GM12878 (cell line): ENCODE measurements at regions not wholly inside any gene's neighbourhood (a gene's known extent, or its start where the extent isn't known, plus 50 kb on each side); places are given as distances from the start of the nearest gene placed in this dataset.
A peak's percentile ranks its signal among the peaks of the same experiment; 100 is the strongest.

Experiments used
- ATAC-seq: fragments of 200-7000 bp; cut with Tn5 transposase; 3 replicates; pipeline ENCODE4 v1.9.1; 2020; ENCODE audit warnings: mild to moderate bottlenecking, moderate library complexity
- BruUV-seq: library from RNA; stranded (reverse); fragments of 400-500 nt; replicated peaks from 2 replicates; lab custom pipeline; 2021; lab: Mats Ljungman, UMichigan
- CTCF ChIA-PET: fragments of 300-600 bp; sonication (Branson Sonifier 250); formaldehyde crosslinking; extraction: SDS; loops from one replicate; lab custom pipeline; 2021; ENCODE audit warnings: inconsistent platforms; lab: Yijun Ruan, JAX
- POLR2A ChIA-PET: fragments of 350-600 bp; formaldehyde crosslinking; extraction: SDS; loops from one replicate; lab custom pipeline; 2021; ENCODE audit warnings: inconsistent platforms; lab: Charles Lee
- RAD21 ChIA-PET: fragments of 300-600 bp; sonication (Branson Sonifier 250); formaldehyde crosslinking; loops from one replicate; lab custom pipeline; 2023; ENCODE audit warnings: antibody characterized with exemption; ENCODE audit not compliant: unreplicated experiment; lab: Charles Lee
- SMC1A ChIA-PET: fragments of 300-600 bp; sonication (Branson Sonifier 250); formaldehyde crosslinking; loops from one replicate; lab custom pipeline; 2023; ENCODE audit not compliant: unreplicated experiment, uncharacterized antibody; lab: Charles Lee
- DNase-seq: peaks from one replicate; pipeline ENCODE4 v3.0.0-alpha.2; 2011; ENCODE audit warnings: low read depth, low spot score
- FAIRE-seq: peaks from 3 replicates; lab custom pipeline; 2011; peaks lifted over from hg19 to GRCh38; lab: Jason Lieb, UNC
- H2AFZ ChIP-seq: 2 replicates; pipeline ENCODE4 v1.6.0; 2011; ENCODE audit warnings: low read depth, low read length, control low read depth; ENCODE audit not compliant: control insufficient read depth
- H3K27ac ChIP-seq: 2 replicates; pipeline ENCODE4 v1.5.1; 2011; ENCODE audit warnings: control low read depth; ENCODE audit not compliant: control insufficient read depth, insufficient read depth
- H3K27me3 ChIP-seq, 2 experiments: replicated peaks in 1 of 2; 2 replicates each; pipeline versions ENCODE4 v1.6.0 to v1.6.1; 2011; ENCODE audit warnings: low read length in 1 of 2; ENCODE audit not compliant: control insufficient read depth in 2 of 2, insufficient read depth in 2 of 2
- H3K36me3 ChIP-seq, 2 experiments: 2 replicates each; pipeline ENCODE4 v1.5.1; 2011; ENCODE audit warnings: low read length in 1 of 2; ENCODE audit not compliant: control insufficient read depth in 2 of 2, insufficient read depth in 2 of 2
- H3K4me1 ChIP-seq: 2 replicates; pipeline ENCODE4 v1.6.1; 2011; ENCODE audit warnings: mild to moderate bottlenecking, low read length, moderate library complexity, mixed read lengths; ENCODE audit not compliant: control insufficient read depth, insufficient read depth
- H3K4me2 ChIP-seq: 2 replicates; pipeline ENCODE4 v1.6.0; 2011; ENCODE audit warnings: control low read depth; ENCODE audit not compliant: control insufficient read depth, insufficient read depth
- H3K4me3 ChIP-seq: fragments of 200-600 bp; sonication (generic); 2 replicates; pipeline ENCODE4 v1.5.1; 2016
- H3K79me2 ChIP-seq: 2 replicates; pipeline ENCODE4 v1.6.0; 2011; ENCODE audit warnings: low read length; ENCODE audit not compliant: control insufficient read depth, insufficient read depth
- H3K9ac ChIP-seq: 2 replicates; pipeline ENCODE4 v1.8.0; 2011; ENCODE audit warnings: low read length, control low read depth, mixed read lengths; ENCODE audit not compliant: control insufficient read depth, insufficient read depth
- H3K9me3 ChIP-seq: replicated peaks from 3 replicates; pipeline ENCODE4 v1.5.1; 2011; ENCODE audit warnings: mild to moderate bottlenecking, low read length; ENCODE audit not compliant: control insufficient read depth, insufficient read depth
- H4K20me1 ChIP-seq: 2 replicates; pipeline ENCODE4 v1.6.0; 2011; ENCODE audit not compliant: control insufficient read depth, insufficient read depth
- EED ChIP-seq: sonication (generic); IDR thresholded peaks from 2 replicates; pipeline ENCODE4 v1.6.1; 2016; ENCODE audit warnings: antibody characterized with exemption, low read depth
- MYB ChIP-seq: fragments of 150-350 bp; IDR thresholded peaks from 2 replicates; pipeline ENCODE4 v1.6.1; 2014; ENCODE audit warnings: mild to moderate bottlenecking, low read depth, low read length, borderline replicate concordance
- MYC ChIP-seq: IDR thresholded peaks from 2 replicates; pipeline ENCODE4 v1.6.1; 2011; ENCODE audit warnings: mild to moderate bottlenecking, low read length, moderate library complexity, inconsistent platforms; ENCODE audit not compliant: insufficient read depth, insufficient replicate concordance, insufficient read length, severe bottlenecking
- NFYA ChIP-seq: IDR thresholded peaks from 2 replicates; pipeline ENCODE4 v1.6.1; 2011; ENCODE audit warnings: low read depth, mild to moderate bottlenecking, low read length, improper control_type of control experiment, borderline replicate concordance
- PAX5 ChIP-seq: IDR thresholded peaks from 2 replicates; pipeline ENCODE4 v1.6.1; 2011; ENCODE audit warnings: low read depth, low read length, borderline replicate concordance
- POLR2AphosphoS5 ChIP-seq: IDR thresholded peaks from 2 replicates; pipeline ENCODE4 v1.6.1; 2011; ENCODE audit warnings: mild to moderate bottlenecking, low read length, inconsistent platforms
- POU2F2 ChIP-seq: IDR thresholded peaks from 3 replicates; pipeline ENCODE4 v1.6.1; 2011; ENCODE audit warnings: low read depth, mild to moderate bottlenecking, low read length, borderline replicate concordance
- TCF3 ChIP-seq: IDR thresholded peaks from 2 replicates; pipeline ENCODE4 v1.6.1; 2012; ENCODE audit warnings: low read depth, mild to moderate bottlenecking, low read length, borderline replicate concordance; ENCODE audit not compliant: insufficient read depth
- ZNF24 ChIP-seq: fragments of 450-650 bp; IDR thresholded peaks from 2 replicates; pipeline ENCODE4 v1.6.1; 2017; ENCODE audit warnings: antibody characterized with exemption, mild to moderate bottlenecking
- ZNF384 ChIP-seq: IDR thresholded peaks from 2 replicates; pipeline ENCODE4 v1.6.1; 2012; ENCODE audit warnings: low read depth, mild to moderate bottlenecking, low read length, improper control_type of control experiment, borderline replicate concordance
- WGBS: methylation state at CpG from one replicate; pipeline ENCODE4 v1.1.6; 2016; ENCODE audit warnings: low lambda C conversion rate; ENCODE audit not compliant: insufficient replicate concordance, insufficient coverage; ENCODE audit errors: missing lambda C conversion rate; 5-methylcytosine and 5-hydroxymethylcytosine counted together
- in situ Hi-C: fragments of 300-500 bp; cut with MboI; formaldehyde crosslinking; loops from 9 replicates; pipeline ENCODE4 v1.14.3; 2018; ENCODE audit warnings: mixed read lengths
- intact Hi-C: fragments of 100-400 bp; cut with micrococcal nuclease; formaldehyde crosslinking; loops from one replicate; pipeline ENCODE4 v1.14.2; 2022; ENCODE audit not compliant: unreplicated experiment
- TF ChIP-seq, protein P1 (sequence below): fragments of 450-650 bp; IDR thresholded peaks from 2 replicates; pipeline ENCODE4 v1.6.1; 2017; ENCODE audit warnings: mild to moderate bottlenecking, moderate library complexity
- TF ChIP-seq, protein P2 (sequence below): IDR thresholded peaks from 2 replicates; pipeline ENCODE4 v1.6.1; 2011; ENCODE audit warnings: borderline replicate concordance, low read depth, mild to moderate bottlenecking, moderate library complexity, low read length; ENCODE audit not compliant: insufficient read depth, poor library complexity, severe bottlenecking

DNA sequence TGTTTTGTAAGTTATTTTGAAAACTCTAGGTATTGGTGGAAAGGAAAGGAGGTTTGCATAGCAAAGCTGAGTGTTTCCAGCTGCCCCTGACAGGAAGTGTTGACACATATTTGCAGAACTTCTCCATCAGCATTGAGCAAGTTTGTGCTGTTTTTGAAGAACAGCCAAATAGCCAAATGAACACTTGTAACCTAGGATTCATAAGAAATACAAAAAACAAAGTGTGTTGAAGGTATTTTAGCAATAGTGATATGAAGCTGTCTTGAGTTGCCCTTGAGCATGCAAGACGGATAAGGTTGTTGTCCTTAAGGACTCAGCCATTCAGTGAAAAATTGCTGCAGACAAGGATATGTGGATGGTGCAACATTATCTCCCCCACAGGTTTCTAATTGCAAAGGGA, 68.3 kb upstream of the PGM2 start:
- ATAC-seq, result no peak
- H3K27ac ChIP-seq, result no peak overlapping the region
- POLR2A ChIA-PET, result no interaction called here
- H3K4me1 ChIP-seq, result peaks cover 6% of the 10 kb centered on the region; the same call in 1 of the 2 replicates
- no peaks in the 10 kb centered on the region for H3K79me2 ChIP-seq
- H3K4me3 ChIP-seq, result no peak overlapping the region
- peak; percentile 66; the same call in 1 of the 2 replicates for TF ChIP-seq TCF3
- no peak for TF ChIP-seq PAX5
- no peak overlapping the region for H2AFZ ChIP-seq
- H3K27me3 ChIP-seq, result no peaks in the 10 kb centered on the region
- no peak for FAIRE-seq
- BruUV-seq, result no TSS peak
- H3K9ac ChIP-seq, result no peak overlapping the region
- SMC1A ChIA-PET, result interaction anchor here (0.5 kb wide), 1 partner anchor 294 kb away, joined by 3 read pairs; no protein-coding TSS in a partner anchor
- WGBS, result 50% methylated on average over 1 of the region's 1 CpG
- RAD21 ChIA-PET, result no interaction called here
- no peaks in the 10 kb centered on the region for H3K9me3 ChIP-seq
- intact Hi-C loops, result no loop called here
- CTCF ChIA-PET, result interaction anchor here (0.9 kb wide), 1 partner anchor 25 kb away, joined by 3 read pairs; no protein-coding TSS in a partner anchor
- H3K36me3 ChIP-seq, result no peaks in the 10 kb centered on the region
- in situ Hi-C loops, result no loop called here
- no peaks in the 10 kb centered on the region for H4K20me1 ChIP-seq
- no peak overlapping the region for H3K4me2 ChIP-seq
- no peak for DNase-seq

DNA sequence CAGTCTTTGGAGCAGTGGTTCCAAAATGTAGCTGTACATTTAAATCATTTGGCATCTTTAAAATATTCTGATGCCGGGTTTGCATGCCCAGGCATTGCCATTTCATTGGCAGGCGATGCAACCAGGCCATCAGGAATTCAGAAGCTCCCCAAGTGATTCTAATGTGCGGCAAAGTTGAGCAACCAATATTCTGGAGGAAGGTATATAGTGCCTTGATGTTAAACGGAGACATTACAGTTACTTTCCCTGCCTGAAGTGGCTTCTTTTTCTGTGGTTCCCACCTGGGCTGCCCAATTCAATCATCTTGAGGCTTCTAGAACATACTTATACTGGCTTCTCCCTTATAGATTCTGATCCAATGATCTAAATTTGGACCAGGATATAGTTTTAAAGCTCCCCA, 68.7 kb upstream of the PGM2 start:
- Histone ChIP-seq H3K27ac (no peak overlapping the region), H3K4me3 (no peak overlapping the region), H2AFZ (no peak overlapping the region), H3K36me3 (no peaks in the 10 kb centered on the region), H3K4me2 (no peak overlapping the region), H4K20me1 (no peaks in the 10 kb centered on the region), H3K27me3 (no peaks in the 10 kb centered on the region), H3K4me1 (peaks cover 6% of the 10 kb centered on the region; the same call in 1 of the 2 replicates), H3K79me2 (no peaks in the 10 kb centered on the region), H3K9me3 (no peaks in the 10 kb centered on the region), H3K9ac (no peak overlapping the region)
- in situ Hi-C loops, result no loop called here
- no TSS peak for BruUV-seq
- POLR2A ChIA-PET, result no interaction called here
- RAD21 ChIA-PET, result no interaction called here
- SMC1A ChIA-PET, result interaction anchor here (0.5 kb wide), 1 partner anchor 294 kb away, joined by 3 read pairs; no protein-coding TSS in a partner anchor
- FAIRE-seq, result no peak
- no peak for ATAC-seq
- DNase-seq, result no peak
- intact Hi-C loops, result no loop called here
- whole genome bisulfite sequencing, result 43% methylated on average over 4 of the region's 4 CpGs
- CTCF ChIA-PET, result interaction anchor here (0.9 kb wide), 1 partner anchor 25 kb away, joined by 3 read pairs; no protein-coding TSS in a partner anchor
- TF ChIP-seq, protein P1, sequence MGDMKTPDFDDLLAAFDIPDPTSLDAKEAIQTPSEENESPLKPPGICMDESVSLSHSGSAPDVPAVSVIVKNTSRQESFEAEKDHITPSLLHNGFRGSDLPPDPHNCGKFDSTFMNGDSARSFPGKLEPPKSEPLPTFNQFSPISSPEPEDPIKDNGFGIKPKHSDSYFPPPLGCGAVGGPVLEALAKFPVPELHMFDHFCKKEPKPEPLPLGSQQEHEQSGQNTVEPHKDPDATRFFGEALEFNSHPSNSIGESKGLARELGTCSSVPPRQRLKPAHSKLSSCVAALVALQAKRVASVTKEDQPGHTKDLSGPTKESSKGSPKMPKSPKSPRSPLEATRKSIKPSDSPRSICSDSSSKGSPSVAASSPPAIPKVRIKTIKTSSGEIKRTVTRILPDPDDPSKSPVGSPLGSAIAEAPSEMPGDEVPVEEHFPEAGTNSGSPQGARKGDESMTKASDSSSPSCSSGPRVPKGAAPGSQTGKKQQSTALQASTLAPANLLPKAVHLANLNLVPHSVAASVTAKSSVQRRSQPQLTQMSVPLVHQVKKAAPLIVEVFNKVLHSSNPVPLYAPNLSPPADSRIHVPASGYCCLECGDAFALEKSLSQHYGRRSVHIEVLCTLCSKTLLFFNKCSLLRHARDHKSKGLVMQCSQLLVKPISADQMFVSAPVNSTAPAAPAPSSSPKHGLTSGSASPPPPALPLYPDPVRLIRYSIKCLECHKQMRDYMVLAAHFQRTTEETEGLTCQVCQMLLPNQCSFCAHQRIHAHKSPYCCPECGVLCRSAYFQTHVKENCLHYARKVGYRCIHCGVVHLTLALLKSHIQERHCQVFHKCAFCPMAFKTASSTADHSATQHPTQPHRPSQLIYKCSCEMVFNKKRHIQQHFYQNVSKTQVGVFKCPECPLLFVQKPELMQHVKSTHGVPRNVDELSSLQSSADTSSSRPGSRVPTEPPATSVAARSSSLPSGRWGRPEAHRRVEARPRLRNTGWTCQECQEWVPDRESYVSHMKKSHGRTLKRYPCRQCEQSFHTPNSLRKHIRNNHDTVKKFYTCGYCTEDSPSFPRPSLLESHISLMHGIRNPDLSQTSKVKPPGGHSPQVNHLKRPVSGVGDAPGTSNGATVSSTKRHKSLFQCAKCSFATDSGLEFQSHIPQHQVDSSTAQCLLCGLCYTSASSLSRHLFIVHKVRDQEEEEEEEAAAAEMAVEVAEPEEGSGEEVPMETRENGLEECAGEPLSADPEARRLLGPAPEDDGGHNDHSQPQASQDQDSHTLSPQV, result no peak
- TF ChIP-seq NFYA (no peak), MYB (no peak), POU2F2 (no peak), MYC (no peak), EED (no peak), ZNF24 (no peak), ZNF384 (no peak), POLR2AphosphoS5 (no peak)
- TF ChIP-seq, protein P2, sequence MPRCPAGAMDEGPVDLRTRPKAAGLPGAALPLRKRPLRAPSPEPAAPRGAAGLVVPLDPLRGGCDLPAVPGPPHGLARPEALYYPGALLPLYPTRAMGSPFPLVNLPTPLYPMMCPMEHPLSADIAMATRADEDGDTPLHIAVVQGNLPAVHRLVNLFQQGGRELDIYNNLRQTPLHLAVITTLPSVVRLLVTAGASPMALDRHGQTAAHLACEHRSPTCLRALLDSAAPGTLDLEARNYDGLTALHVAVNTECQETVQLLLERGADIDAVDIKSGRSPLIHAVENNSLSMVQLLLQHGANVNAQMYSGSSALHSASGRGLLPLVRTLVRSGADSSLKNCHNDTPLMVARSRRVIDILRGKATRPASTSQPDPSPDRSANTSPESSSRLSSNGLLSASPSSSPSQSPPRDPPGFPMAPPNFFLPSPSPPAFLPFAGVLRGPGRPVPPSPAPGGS, result no peak
